SJSA1 (cell line): ENCODE measurements at regions not wholly inside any gene's neighbourhood (a gene's known extent, or its start where the extent isn't known, plus 50 kb on each side); places are given as distances from the start of the nearest gene placed in this dataset.
"Not testable (repeated sequence)": the region's sequence is repeated elsewhere in the genome, so short reads cannot be mapped to it uniquely, and the experiment has no call there.

Experiments used
- DNase-seq, 2 experiments: peaks; one replicate each; pipeline ENCODE4 v3.0.0-alpha.2; 2015 to 2020; ENCODE audit warnings: low spot score in 2 of 2, low read depth in 1 of 2
- H3K27ac ChIP-seq: fragments of 250-450 bp; sonication (Bioruptor Pico); 2 replicates; pipeline ENCODE4 v1.5.1; 2020; ENCODE audit warnings: mild to moderate bottlenecking, moderate library complexity
- H3K27me3 ChIP-seq: fragments of 250-450 bp; sonication (Bioruptor Pico); replicated peaks from 2 replicates; pipeline ENCODE4 v1.5.1; 2020; ENCODE audit warnings: mild to moderate bottlenecking, moderate library complexity
- H3K36me3 ChIP-seq: fragments of 250-450 bp; sonication (Bioruptor Pico); 2 replicates; pipeline ENCODE4 v1.5.1; 2020; ENCODE audit warnings: mild to moderate bottlenecking
- H3K4me1 ChIP-seq: fragments of 250-450 bp; sonication (Bioruptor Pico); replicated peaks from 2 replicates; pipeline ENCODE4 v1.6.1; 2021; ENCODE audit warnings: mild to moderate bottlenecking
- H3K4me3 ChIP-seq: fragments of 250-450 bp; sonication (Bioruptor Pico); 2 replicates; pipeline ENCODE4 v1.5.1; 2020; ENCODE audit warnings: mild to moderate bottlenecking
- H3K9me3 ChIP-seq: fragments of 250-450 bp; sonication (Bioruptor Pico); replicated peaks from 2 replicates; pipeline ENCODE4 v1.5.1; 2020; ENCODE audit warnings: mild to moderate bottlenecking

- H3K4me3 ChIP-seq, H3K9me3 ChIP-seq, DNase-seq, H3K4me1 ChIP-seq, H3K36me3 ChIP-seq, H3K27me3 ChIP-seq, H3K27ac ChIP-seq: not testable (repeated sequence)
These were observed 152.6 kb downstream of the NPIPB11 start for GRCh38 chr16:29253716-29254590.

- H3K4me1 ChIP-seq, H3K27ac ChIP-seq, H3K27me3 ChIP-seq, H3K4me3 ChIP-seq, DNase-seq, H3K9me3 ChIP-seq, H3K36me3 ChIP-seq: not testable (repeated sequence)
These were observed 153.4 kb downstream of the NPIPB11 start for GRCh38 chr16:29253066-29253590.

- H3K36me3 ChIP-seq, H3K27me3 ChIP-seq, H3K9me3 ChIP-seq, H3K4me1 ChIP-seq, DNase-seq, H3K27ac ChIP-seq, H3K4me3 ChIP-seq: not testable (repeated sequence)
These were observed 154.2 kb downstream of the NPIPB11 start for GRCh38 chr16:29252311-29252710.

- H3K27me3 ChIP-seq, H3K4me1 ChIP-seq, H3K36me3 ChIP-seq, DNase-seq, H3K4me3 ChIP-seq, H3K9me3 ChIP-seq, H3K27ac ChIP-seq: not testable (repeated sequence)
These were observed 154.9 kb downstream of the NPIPB11 start for GRCh38 chr16:29251571-29252011.

- not testable (repeated sequence) for H3K36me3 ChIP-seq, DNase-seq, H3K4me1 ChIP-seq, H3K27ac ChIP-seq, H3K9me3 ChIP-seq, H3K27me3 ChIP-seq, H3K4me3 ChIP-seq
These were observed 155.5 kb downstream of the NPIPB11 start for GRCh38 chr16:29250923-29251434.

GRCh38 chr16:29250469-29250868, 156.0 kb downstream of the NPIPB11 start:
- H3K4me1 ChIP-seq, H3K36me3 ChIP-seq, H3K4me3 ChIP-seq, H3K27me3 ChIP-seq, H3K9me3 ChIP-seq, H3K27ac ChIP-seq, DNase-seq: not testable (repeated sequence)

- not testable (repeated sequence) for H3K27me3 ChIP-seq, H3K36me3 ChIP-seq, DNase-seq, H3K4me3 ChIP-seq, H3K4me1 ChIP-seq, H3K9me3 ChIP-seq, H3K27ac ChIP-seq
These were observed 157.6 kb downstream of the NPIPB11 start for GRCh38 chr16:29248940-29249318.

- H3K4me3 ChIP-seq, H3K27ac ChIP-seq, DNase-seq, H3K27me3 ChIP-seq, H3K9me3 ChIP-seq, H3K4me1 ChIP-seq, H3K36me3 ChIP-seq: not testable (repeated sequence)
These were observed 158.1 kb downstream of the NPIPB11 start for GRCh38 chr16:29248306-29248939.

GRCh38 chr16:29246091-29246490, 160.4 kb downstream of the NPIPB11 start:
- H3K27me3 ChIP-seq, H3K27ac ChIP-seq, H3K4me1 ChIP-seq, H3K4me3 ChIP-seq, DNase-seq, H3K9me3 ChIP-seq, H3K36me3 ChIP-seq: not testable (repeated sequence)

- H3K4me3 ChIP-seq, result no peak overlapping the region
- H3K4me1 ChIP-seq, result no peaks in the 10 kb centered on the region; the same call in 1 of the 2 replicates
- DNase-seq, result peak in 1 of 2 experiments; percentile 12
- H3K36me3 ChIP-seq, result no peaks in the 10 kb centered on the region
- no peaks in the 10 kb centered on the region for H3K27me3 ChIP-seq
- no peak overlapping the region for H3K27ac ChIP-seq
- no peaks in the 10 kb centered on the region for H3K9me3 ChIP-seq
These were observed 168.5 kb downstream of the NPIPB11 start for GRCh38 chr16:29237971-29238370.

GRCh38 chr16:29237495-29237894, 169.0 kb downstream of the NPIPB11 start:
- not testable (repeated sequence) for H3K27ac ChIP-seq

GRCh38 chr16:29237023-29237422, 169.5 kb downstream of the NPIPB11 start:
- H3K27me3 ChIP-seq, H3K36me3 ChIP-seq, H3K27ac ChIP-seq, H3K4me1 ChIP-seq, H3K4me3 ChIP-seq, H3K9me3 ChIP-seq: not testable (repeated sequence)
- peak in 1 of 2 experiments; percentile 30 for DNase-seq

More at GRCh38 chr16:29237495-29237894, 169.0 kb downstream of the NPIPB11 start:
- DNase-seq, result peak in 1 of 2 experiments; percentile 16
- H3K27me3 ChIP-seq, H3K9me3 ChIP-seq, H3K4me1 ChIP-seq, H3K4me3 ChIP-seq, H3K36me3 ChIP-seq: not testable (repeated sequence)

- H3K27me3 ChIP-seq, H3K9me3 ChIP-seq, H3K4me3 ChIP-seq, H3K27ac ChIP-seq, H3K36me3 ChIP-seq, H3K4me1 ChIP-seq: not testable (repeated sequence)
- peak in 1 of 2 experiments; percentile 16 for DNase-seq
These were observed 170.6 kb downstream of the NPIPB11 start for GRCh38 chr16:29235836-29236370.
